ENCODE measurements at regions not wholly inside any gene's neighbourhood (a gene's known extent, or its start where the extent isn't known, plus 50 kb on each side); places are given as distances from the start of the nearest gene placed in this dataset.
"Not testable (repeated sequence)": the region's sequence is repeated elsewhere in the genome, so short reads cannot be mapped to it uniquely, and the experiment has no call there.

GRCh38 chr6:144675231-144675861 lies 390.2 kb downstream of the UTRN start (continued):
- TF ChIP-seq ATF6 (CRISPR knock-in tag; conservative IDR thresholded peaks at IDR 0.05) (no peak), NONO (IDR thresholded peaks at IDR 0.05) (no peak), NONO (CRISPR knock-in tag; conservative IDR thresholded peaks at IDR 0.05) (no peak), SMAD3 (CRISPR knock-in tag; IDR thresholded peaks at IDR 0.05) (no peak), BHLHE40 (IDR thresholded peaks at IDR 0.05; ENCODE audit: low read length) (no peak), ELF4 (CRISPR knock-in tag; IDR thresholded peaks at IDR 0.05; ENCODE audit: borderline replicate concordance) (no peak), ERF (CRISPR knock-in tag; IDR thresholded peaks at IDR 0.05) (no peak), ZFX (CRISPR knock-in tag; IDR thresholded peaks at IDR 0.05; ENCODE audit: low read depth) (no peak), ZNF24 (IDR thresholded peaks at IDR 0.05) (no peak)

GRCh38 chr6:144676310-144676709 lies 391.2 kb downstream of the UTRN start:
- H2AFZ ChIP-seq (ENCODE audit: low read length); BruUV-seq (replicated peaks); ATAC-seq; FAIRE-seq; in situ Hi-C loops (cut with HindIII; ENCODE audit: extremely low pct_ligation_motif_present, low pct_unique_long_range_greater_than_20kb); intact Hi-C loops (cut with micrococcal nuclease; ENCODE audit: unreplicated experiment); H3K4me1 ChIP-seq (ENCODE audit: insufficient read depth, low read length); H3K9ac ChIP-seq (ENCODE audit: insufficient read depth, low read depth, low read length); H3K4me3 ChIP-seq (replicated peaks in 1 of 3; ENCODE audit: insufficient read depth in 1 of 3, low read depth in 2 of 3, low read length in 3 of 3); POLR2A ChIA-PET; CTCF ChIA-PET (ENCODE audit: low intra/inter-chr PET ratio, low total read pairs); H3K4me2 ChIP-seq (ENCODE audit: low read depth, low read length); DNase-seq (ENCODE audit: low spot score); H3K27me3 ChIP-seq (ENCODE audit: control insufficient read depth in 1 of 2, insufficient read depth in 2 of 2, low read length in 2 of 2); H3K27ac ChIP-seq (ENCODE audit: extremely low read length, insufficient read depth, low read length): not testable (repeated sequence)
- peaks cover 10 to 25% of the 10 kb centered on the region in 2 experiments for H3K36me3 ChIP-seq (replicated peaks in 1 of 2; ENCODE audit: control insufficient read depth in 1 of 2, insufficient read depth in 2 of 2, low read length in 2 of 2)
- H3K9me3 ChIP-seq (ENCODE audit: low read length) = peaks cover 20% of the 10 kb centered on the region
- H3K79me2 ChIP-seq (ENCODE audit: insufficient read depth, low read length) = peaks cover 13% of the 10 kb centered on the region
- TF ChIP-seq MAFF (IDR thresholded peaks at IDR 0.05; ENCODE audit: low read depth, low read length) (peak; percentile 76), MAFK (conservative IDR thresholded peaks at IDR 0.05 in 1 of 2, IDR thresholded peaks at IDR 0.05 in 1 of 2; ENCODE audit: low read length in 2 of 2) (peak; percentile 57 to 81; a peak in 3 of 4 replicates)
- WGBS (ENCODE audit: low lambda C conversion rate) = 97% methylated on average over 3 of the region's 3 CpGs
- peaks cover 12% of the 10 kb centered on the region for H4K20me1 ChIP-seq (ENCODE audit: insufficient read depth, low read length)

All from HepG2 (cell line).